ENCODE measurements at regions not wholly inside any gene's neighbourhood (a gene's known extent, or its start where the extent isn't known, plus 50 kb on each side); places are given as distances from the start of the nearest gene placed in this dataset.

GRCh38 chr12:107447336-107447735 is 238.3 kb upstream of the PWP1 start:
- TF ChIP-seq CTCF (IDR thresholded peaks at IDR 0.05; ENCODE audit: poor library complexity) = no peak
- TF ChIP-seq EZH2 (IDR thresholded peaks at IDR 0.05; ENCODE audit: borderline replicate concordance) = no peak
